ENCODE measurements at regions not wholly inside any gene's neighbourhood (a gene's known extent, or its start where the extent isn't known, plus 50 kb on each side); places are given as distances from the start of the nearest gene placed in this dataset.

DNA sequence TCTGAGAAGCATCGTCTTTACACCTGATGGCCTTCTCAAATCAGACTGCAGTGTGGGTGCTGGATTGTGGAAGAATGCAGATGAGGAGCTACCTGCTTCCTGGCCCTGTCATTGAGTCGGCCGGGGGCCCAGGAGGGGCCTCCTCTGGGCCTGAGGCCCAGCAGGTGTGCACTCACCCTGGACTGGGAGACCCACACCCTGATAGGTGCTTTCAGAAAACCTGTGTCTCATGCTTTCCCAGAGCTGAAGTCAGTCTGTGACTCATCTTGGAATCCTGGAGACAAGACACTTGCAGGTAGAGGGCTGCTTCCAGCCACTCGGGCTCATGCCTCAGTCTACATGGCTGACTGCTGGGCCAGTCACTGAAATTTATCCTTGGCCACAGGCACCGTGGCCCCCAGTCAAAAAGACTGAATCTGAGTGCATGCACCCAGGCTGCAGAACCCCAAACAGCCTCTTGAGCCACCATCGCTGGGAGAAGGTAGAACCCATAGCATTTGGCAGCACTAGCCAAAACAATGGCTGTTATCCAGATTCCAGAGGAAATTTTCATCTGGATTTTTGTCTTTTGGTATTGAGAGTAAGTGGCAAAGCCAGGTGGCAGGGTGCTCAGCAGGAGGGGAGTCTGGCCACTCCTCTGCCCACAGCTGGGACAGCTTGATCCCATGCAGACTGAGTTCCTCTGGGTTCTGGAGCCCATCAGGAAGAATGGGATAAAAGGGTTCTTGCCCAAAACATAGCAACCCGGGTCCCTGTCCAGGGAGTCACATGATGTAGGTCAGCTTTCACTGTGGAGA lies 182.0 kb upstream of the CST7 start:
- peaks cover 10% of the 10 kb centered on the region for H3K36me3 Mint-ChIP-seq (ENCODE audit: unreplicated experiment)
- TF ChIP-seq, protein P1, sequence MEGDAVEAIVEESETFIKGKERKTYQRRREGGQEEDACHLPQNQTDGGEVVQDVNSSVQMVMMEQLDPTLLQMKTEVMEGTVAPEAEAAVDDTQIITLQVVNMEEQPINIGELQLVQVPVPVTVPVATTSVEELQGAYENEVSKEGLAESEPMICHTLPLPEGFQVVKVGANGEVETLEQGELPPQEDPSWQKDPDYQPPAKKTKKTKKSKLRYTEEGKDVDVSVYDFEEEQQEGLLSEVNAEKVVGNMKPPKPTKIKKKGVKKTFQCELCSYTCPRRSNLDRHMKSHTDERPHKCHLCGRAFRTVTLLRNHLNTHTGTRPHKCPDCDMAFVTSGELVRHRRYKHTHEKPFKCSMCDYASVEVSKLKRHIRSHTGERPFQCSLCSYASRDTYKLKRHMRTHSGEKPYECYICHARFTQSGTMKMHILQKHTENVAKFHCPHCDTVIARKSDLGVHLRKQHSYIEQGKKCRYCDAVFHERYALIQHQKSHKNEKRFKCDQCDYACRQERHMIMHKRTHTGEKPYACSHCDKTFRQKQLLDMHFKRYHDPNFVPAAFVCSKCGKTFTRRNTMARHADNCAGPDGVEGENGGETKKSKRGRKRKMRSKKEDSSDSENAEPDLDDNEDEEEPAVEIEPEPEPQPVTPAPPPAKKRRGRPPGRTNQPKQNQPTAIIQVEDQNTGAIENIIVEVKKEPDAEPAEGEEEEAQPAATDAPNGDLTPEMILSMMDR (IDR thresholded peaks at IDR 0.05; ENCODE audit: partially characterized antibody, unreplicated experiment): no peak
- DNase-seq: no peak
- peaks cover 2% of the 10 kb centered on the region for H3K9me3 Mint-ChIP-seq (ENCODE audit: unreplicated experiment)
- H3K27me3 Mint-ChIP-seq (ENCODE audit: unreplicated experiment): peaks cover 2% of the 10 kb centered on the region
- no peak overlapping the region for H3K27ac Mint-ChIP-seq (ENCODE audit: unreplicated experiment)
- H3K4me1 Mint-ChIP-seq (ENCODE audit: low read depth, unreplicated experiment): no peaks in the 10 kb centered on the region
- no peak overlapping the region for H3K4me3 Mint-ChIP-seq (ENCODE audit: unreplicated experiment)

DNA sequence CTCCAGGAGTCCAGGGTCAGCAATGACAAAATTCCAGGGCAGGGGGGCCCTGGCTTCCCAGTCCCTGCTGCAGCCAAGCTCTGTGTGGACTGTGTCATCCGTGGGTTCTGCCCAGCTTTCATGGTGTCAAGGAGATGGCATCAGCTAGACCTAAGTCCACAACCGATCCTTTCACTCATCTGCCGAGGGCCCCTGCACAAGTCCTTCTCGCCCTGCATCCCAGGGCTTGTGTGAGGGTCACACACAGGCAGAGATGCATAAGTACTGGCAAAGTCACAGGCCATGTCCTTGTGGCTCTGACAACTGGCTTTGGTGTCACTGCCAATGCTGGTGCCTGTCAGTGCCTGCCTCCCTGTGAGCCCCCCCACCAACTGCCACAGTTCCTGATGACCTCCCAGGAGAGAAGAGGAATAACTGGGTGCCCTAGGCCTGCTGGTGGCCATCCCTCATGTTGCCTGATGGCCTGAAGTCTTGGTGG lies 181.4 kb upstream of the CST7 start:
- TF ChIP-seq, protein P1 (IDR thresholded peaks at IDR 0.05; ENCODE audit: partially characterized antibody, unreplicated experiment): no peak
- Mint-ChIP-seq H3K27me3 (ENCODE audit: unreplicated experiment) (peaks cover 4% of the 10 kb centered on the region), H3K9me3 (ENCODE audit: unreplicated experiment) (peaks cover 4% of the 10 kb centered on the region), H3K27ac (ENCODE audit: unreplicated experiment) (no peak overlapping the region), H3K36me3 (ENCODE audit: unreplicated experiment) (peaks cover 10% of the 10 kb centered on the region), H3K4me3 (ENCODE audit: unreplicated experiment) (no peak overlapping the region), H3K4me1 (ENCODE audit: low read depth, unreplicated experiment) (no peaks in the 10 kb centered on the region)
- DNase-seq: no peak

DNA sequence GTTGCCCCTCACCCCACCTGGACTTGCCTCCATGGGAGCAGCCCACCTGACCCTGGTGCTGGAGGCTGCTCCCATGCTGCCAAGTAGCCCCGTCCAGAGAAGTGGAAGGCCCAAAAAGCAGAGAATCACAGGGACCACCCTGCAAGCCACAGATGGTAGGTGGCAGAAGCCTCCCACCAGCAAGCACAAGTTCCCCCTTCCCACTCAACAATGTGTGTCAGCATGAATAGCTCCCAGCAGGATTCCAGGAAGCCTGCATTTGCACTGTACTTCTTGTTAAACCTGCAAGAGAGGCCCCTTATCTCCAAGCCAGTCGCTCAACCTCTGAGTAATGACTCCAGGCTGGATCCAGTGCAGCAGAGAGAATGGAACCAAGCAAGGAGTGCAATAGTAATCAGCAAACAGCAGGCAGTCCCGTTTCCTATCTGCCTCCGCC lies 180.8 kb upstream of the CST7 start:
- Mint-ChIP-seq H3K4me3 (ENCODE audit: unreplicated experiment) (no peak overlapping the region), H3K4me1 (ENCODE audit: low read depth, unreplicated experiment) (no peaks in the 10 kb centered on the region), H3K36me3 (ENCODE audit: unreplicated experiment) (peaks cover 10% of the 10 kb centered on the region), H3K27me3 (ENCODE audit: unreplicated experiment) (peaks cover 4% of the 10 kb centered on the region), H3K27ac (ENCODE audit: unreplicated experiment) (no peak overlapping the region), H3K9me3 (ENCODE audit: unreplicated experiment) (peaks cover 4% of the 10 kb centered on the region)
- TF ChIP-seq, protein P1 (IDR thresholded peaks at IDR 0.05; ENCODE audit: partially characterized antibody, unreplicated experiment): no peak
- DNase-seq: no peak

DNA sequence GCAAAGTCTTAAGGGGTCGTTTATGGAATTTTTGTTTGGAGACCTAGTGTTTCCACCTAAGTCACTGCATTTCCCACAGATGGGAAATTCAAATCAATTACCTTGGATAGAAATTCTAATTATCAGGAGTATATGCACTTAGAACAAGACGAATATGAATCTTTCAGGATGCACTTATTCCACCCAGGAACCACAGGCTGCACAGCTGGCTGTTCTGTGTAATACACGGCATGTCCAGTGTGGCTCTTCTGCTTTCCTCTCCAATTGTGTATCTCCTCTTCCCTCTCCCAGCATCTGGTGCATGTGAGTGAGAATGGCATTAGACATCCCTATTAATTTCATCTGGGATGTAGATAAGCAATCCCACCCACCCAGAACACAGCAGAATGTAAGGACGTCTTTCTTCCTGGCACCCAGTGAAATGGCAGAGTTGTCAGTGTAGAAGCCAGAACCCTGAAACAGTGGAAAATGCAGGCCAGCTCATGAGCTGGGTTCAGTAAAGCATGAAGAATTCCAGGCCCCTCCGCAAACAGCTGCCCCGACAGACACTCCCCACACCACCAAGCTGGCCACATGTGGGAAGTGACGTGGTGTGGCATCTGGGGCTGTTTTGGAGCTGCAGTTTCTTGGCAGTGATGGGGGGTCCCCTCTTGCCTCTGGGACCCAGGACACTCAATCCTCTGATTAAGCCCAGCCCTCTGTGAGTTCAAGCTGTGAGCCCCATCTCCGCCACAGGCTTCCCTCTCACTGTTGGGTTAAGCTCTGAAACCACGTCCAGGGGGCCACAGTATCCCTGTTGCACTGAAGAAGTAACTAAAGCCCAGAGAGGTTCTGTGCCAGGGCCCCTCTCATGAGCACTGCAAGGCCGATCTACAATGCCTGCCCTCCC lies 180.1 kb upstream of the CST7 start:
- Mint-ChIP-seq H3K4me1 (ENCODE audit: low read depth, unreplicated experiment) (no peaks in the 10 kb centered on the region), H3K4me3 (ENCODE audit: unreplicated experiment) (no peak overlapping the region), H3K36me3 (ENCODE audit: unreplicated experiment) (peaks cover 10% of the 10 kb centered on the region), H3K27ac (ENCODE audit: unreplicated experiment) (no peak overlapping the region), H3K27me3 (ENCODE audit: unreplicated experiment) (peaks cover 4% of the 10 kb centered on the region), H3K9me3 (ENCODE audit: unreplicated experiment) (peaks cover 4% of the 10 kb centered on the region)
- TF ChIP-seq, protein P1 (IDR thresholded peaks at IDR 0.05; ENCODE audit: partially characterized antibody, unreplicated experiment): no peak
- DNase-seq: no peak

Measured in glutamatergic neuron (in vitro differentiated cells).